VCaP (cell line): ENCODE measurements at regions not wholly inside any gene's neighbourhood (a gene's known extent, or its start where the extent isn't known, plus 50 kb on each side); places are given as distances from the start of the nearest gene placed in this dataset.

Source experiments
- H3K27ac ChIP-seq: fragments of 450-650 bp; 2 replicates; pipeline ENCODE4 v1.5.1; 2017
- CTCF ChIP-seq: fragments of 450-650 bp; conservative IDR thresholded peaks from 2 replicates; pipeline ENCODE4 v1.5.1; 2017; ENCODE audit warnings: mild to moderate bottlenecking, moderate library complexity

- H3K27ac ChIP-seq, result no peak overlapping the region
- no peak for TF ChIP-seq CTCF
Observed at GRCh38 chr17:53919356-53919755, 96.6 kb downstream of the KIF2B start.

GRCh38 chr17:53924530-53925455 is 102.1 kb downstream of the KIF2B start:
- H3K27ac ChIP-seq, result no peak overlapping the region
- TF ChIP-seq CTCF, result no peak

- H3K27ac ChIP-seq, result no peak overlapping the region
- TF ChIP-seq CTCF, result no peak
Observed at GRCh38 chr17:53932386-53932785, 109.7 kb downstream of the KIF2B start.

GRCh38 chr17:53934931-53935330 is 112.2 kb downstream of the KIF2B start:
- no peak overlapping the region for H3K27ac ChIP-seq
- TF ChIP-seq CTCF, result no peak

- no peak overlapping the region for H3K27ac ChIP-seq
- TF ChIP-seq CTCF, result no peak
Observed at GRCh38 chr17:53941231-53941630, 118.5 kb downstream of the KIF2B start.

- TF ChIP-seq CTCF, result no peak
- H3K27ac ChIP-seq, result no peak overlapping the region
Observed at GRCh38 chr17:53942436-53942835, 119.7 kb downstream of the KIF2B start.

- no peak for TF ChIP-seq CTCF
- H3K27ac ChIP-seq, result no peak overlapping the region
Observed at GRCh38 chr17:53942898-53943297, 120.2 kb downstream of the KIF2B start.
